ENCODE measurements at regions not wholly inside any gene's neighbourhood (a gene's known extent, or its start where the extent isn't known, plus 50 kb on each side); places are given as distances from the start of the nearest gene placed in this dataset.

- H3K4me2 ChIP-seq (ENCODE audit: extremely low read depth, insufficient read depth, low read length), result no peak overlapping the region
- DNase-seq (ENCODE audit: low read depth in 2 of 2), result no peak
- no peaks in the 10 kb centered on the region for H3K4me1 ChIP-seq (ENCODE audit: control insufficient read depth, extremely low read depth, insufficient read depth, low read length)
- no peaks in the 10 kb centered on the region for H4K20me1 ChIP-seq (ENCODE audit: control insufficient read depth, extremely low read depth, insufficient read depth, low read length)
- no peak overlapping the region for H3K4me3 ChIP-seq (replicated peaks in 1 of 4; ENCODE audit: control extremely low read depth in 1 of 4, insufficient read depth in 1 of 4, low read depth in 3 of 4, low read length in 4 of 4)
- H3K36me3 ChIP-seq (ENCODE audit: control insufficient read depth, insufficient read depth, low read length), result no peaks in the 10 kb centered on the region
- TF ChIP-seq CTCF (conservative IDR thresholded peaks at IDR 0.05 in 1 of 2, IDR thresholded peaks at IDR 0.05 in 1 of 2; ENCODE audit: low read depth in 1 of 2, low read length in 2 of 2) (no peak), EZH2 (IDR thresholded peaks at IDR 0.05; ENCODE audit: low read length, missing control alignments) (no peak)
- H3K9me3 ChIP-seq (ENCODE audit: control insufficient read depth, insufficient read depth, low read depth, low read length), result no peaks in the 10 kb centered on the region
- no peak overlapping the region for H2AFZ ChIP-seq (ENCODE audit: low read length)
- H3K27me3 ChIP-seq (ENCODE audit: control insufficient read depth, insufficient read depth, low read length), result no peaks in the 10 kb centered on the region
- H3K27ac ChIP-seq (ENCODE audit: insufficient read depth, low read length), result no peak overlapping the region
- H3K9ac ChIP-seq (ENCODE audit: insufficient read depth, low read length), result no peak overlapping the region
- H3K79me2 ChIP-seq (ENCODE audit: control insufficient read depth, insufficient read depth, low read length), result no peaks in the 10 kb centered on the region
Observed at GRCh38 chr4:65773636-65774035, 103.3 kb upstream of the EPHA5 start.

DNA sequence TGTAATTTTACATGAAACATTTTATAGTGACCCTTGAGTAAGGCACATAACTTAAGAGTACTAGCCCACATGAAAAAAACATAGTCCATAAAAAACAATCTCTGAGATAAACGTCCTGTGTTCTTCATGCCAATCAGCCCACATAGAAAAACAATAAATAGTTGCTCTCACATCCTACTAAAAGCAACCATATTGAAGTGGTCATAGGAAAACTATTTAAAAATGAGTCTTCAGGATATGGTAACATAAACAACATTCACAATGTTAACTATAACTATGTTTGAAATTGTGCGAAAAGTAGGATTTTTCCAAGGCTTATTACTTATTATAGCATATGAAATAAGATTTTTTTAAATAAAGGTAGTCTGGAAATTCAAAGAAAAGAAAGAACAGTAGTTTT is 77.1 kb upstream of the EPHA5 start:
- peak; percentile 10 to 68 for DNase-seq (ENCODE audit: low read depth in 2 of 2)
- Histone ChIP-seq H3K9me3 (ENCODE audit: control insufficient read depth, insufficient read depth, low read depth, low read length) (no peaks in the 10 kb centered on the region), H4K20me1 (ENCODE audit: control insufficient read depth, extremely low read depth, insufficient read depth, low read length) (no peaks in the 10 kb centered on the region), H3K27me3 (ENCODE audit: control insufficient read depth, insufficient read depth, low read length) (no peaks in the 10 kb centered on the region), H3K36me3 (ENCODE audit: control insufficient read depth, insufficient read depth, low read length) (no peaks in the 10 kb centered on the region), H2AFZ (ENCODE audit: low read length) (no peak overlapping the region), H3K4me3 (replicated peaks in 1 of 4; ENCODE audit: control extremely low read depth in 1 of 4, insufficient read depth in 1 of 4, low read depth in 3 of 4, low read length in 4 of 4) (no peak overlapping the region), H3K79me2 (ENCODE audit: control insufficient read depth, insufficient read depth, low read length) (no peaks in the 10 kb centered on the region), H3K9ac (ENCODE audit: insufficient read depth, low read length) (no peak overlapping the region), H3K4me2 (ENCODE audit: extremely low read depth, insufficient read depth, low read length) (no peak overlapping the region), H3K27ac (ENCODE audit: insufficient read depth, low read length) (no peak overlapping the region), H3K4me1 (ENCODE audit: control insufficient read depth, extremely low read depth, insufficient read depth, low read length) (no peaks in the 10 kb centered on the region)
- TF ChIP-seq CTCF (conservative IDR thresholded peaks at IDR 0.05 in 1 of 2, IDR thresholded peaks at IDR 0.05 in 1 of 2; ENCODE audit: low read depth in 1 of 2, low read length in 2 of 2) (no peak), EZH2 (IDR thresholded peaks at IDR 0.05; ENCODE audit: low read length, missing control alignments) (no peak)

DNA sequence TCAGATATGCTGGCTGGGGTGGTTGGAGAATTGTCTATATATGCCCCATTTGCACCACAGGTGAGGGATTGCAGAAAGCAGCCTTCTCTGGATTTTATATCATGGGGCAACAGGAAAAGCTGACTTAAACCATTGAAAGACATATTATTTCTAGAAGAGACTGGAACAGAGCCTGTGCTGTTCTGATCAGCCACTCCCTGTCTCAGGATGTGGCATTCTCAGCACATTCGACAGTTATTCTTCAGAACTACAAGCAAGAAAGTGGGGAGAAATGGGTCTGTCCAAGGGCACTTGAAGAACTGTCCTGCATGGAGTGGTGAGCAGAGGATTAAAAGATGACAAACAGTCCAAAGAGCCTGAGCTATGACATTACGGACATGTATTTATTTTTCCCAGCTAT is 67.8 kb upstream of the EPHA5 start:
- no peak for DNase-seq (ENCODE audit: low read depth in 2 of 2)
- H3K36me3 ChIP-seq (ENCODE audit: control insufficient read depth, insufficient read depth, low read length), result no peaks in the 10 kb centered on the region
- no peaks in the 10 kb centered on the region for H3K79me2 ChIP-seq (ENCODE audit: control insufficient read depth, insufficient read depth, low read length)
- H3K4me1 ChIP-seq (ENCODE audit: control insufficient read depth, extremely low read depth, insufficient read depth, low read length), result no peaks in the 10 kb centered on the region
- no peaks in the 10 kb centered on the region for H4K20me1 ChIP-seq (ENCODE audit: control insufficient read depth, extremely low read depth, insufficient read depth, low read length)
- H3K27ac ChIP-seq (ENCODE audit: insufficient read depth, low read length), result no peak overlapping the region
- H3K27me3 ChIP-seq (ENCODE audit: control insufficient read depth, insufficient read depth, low read length), result no peaks in the 10 kb centered on the region
- no peak overlapping the region for H3K4me2 ChIP-seq (ENCODE audit: extremely low read depth, insufficient read depth, low read length)
- TF ChIP-seq CTCF (conservative IDR thresholded peaks at IDR 0.05 in 1 of 2, IDR thresholded peaks at IDR 0.05 in 1 of 2; ENCODE audit: low read depth in 1 of 2, low read length in 2 of 2) (no peak), EZH2 (IDR thresholded peaks at IDR 0.05; ENCODE audit: low read length, missing control alignments) (no peak)
- no peak overlapping the region for H3K4me3 ChIP-seq (replicated peaks in 1 of 4; ENCODE audit: control extremely low read depth in 1 of 4, insufficient read depth in 1 of 4, low read depth in 3 of 4, low read length in 4 of 4)
- no peaks in the 10 kb centered on the region for H3K9me3 ChIP-seq (ENCODE audit: control insufficient read depth, insufficient read depth, low read depth, low read length)
- no peak overlapping the region for H3K9ac ChIP-seq (ENCODE audit: insufficient read depth, low read length)
- no peak overlapping the region for H2AFZ ChIP-seq (ENCODE audit: low read length)
